Esophagus muscularis mucosa (tissue), 3 donors: ENCODE measurements at regions not wholly inside any gene's neighbourhood (a gene's known extent, or its start where the extent isn't known, plus 50 kb on each side); places are given as distances from the start of the nearest gene placed in this dataset.

ENCODE experiments used
- CTCF ChIP-seq, 3 experiments: fragments of 200-600 bp in 2 of 3; fragments of 450-650 bp in 1 of 3; sonication (generic) in 2 of 3; IDR thresholded peaks; one replicate each; pipeline ENCODE4 v1.5.1; 2017 to 2019; ENCODE audit warnings: antibody characterized with exemption in 3 of 3, mild to moderate bottlenecking in 2 of 3, moderate library complexity in 1 of 3
- POLR2A ChIP-seq: fragments of 450-650 bp; IDR thresholded peaks from one replicate; pipeline ENCODE4 v1.6.1; 2017; ENCODE audit warnings: antibody characterized with exemption, moderate library complexity, mild to moderate bottlenecking, low read depth

- TF ChIP-seq CTCF (IDR thresholded peaks at IDR 0.05) = no peak
- TF ChIP-seq POLR2A = no peak
Measured at GRCh38 chr15:46251903-46252302, 617.1 kb downstream of the SQOR start.
